CMK (cell line): ENCODE measurements at regions not wholly inside any gene's neighbourhood (a gene's known extent, or its start where the extent isn't known, plus 50 kb on each side); places are given as distances from the start of the nearest gene placed in this dataset.
"Not testable (repeated sequence)": the region's sequence is repeated elsewhere in the genome, so short reads cannot be mapped to it uniquely, and the experiment has no call there.

ENCODE experiments used
- DNase-seq: peaks from one replicate; pipeline ENCODE4 v3.0.0-alpha.2; 2010; ENCODE audit warnings: low read depth

GRCh38 chr21:34219334-34220060, 144.3 kb upstream of the KCNE2 start:
- no peak for DNase-seq

- DNase-seq, result no peak
These were observed 143.1 kb upstream of the KCNE2 start for GRCh38 chr21:34220556-34221195.

GRCh38 chr21:34221331-34222030, 142.3 kb upstream of the KCNE2 start:
- DNase-seq, result no peak

GRCh38 chr21:34222031-34222335, 141.8 kb upstream of the KCNE2 start:
- no peak for DNase-seq

GRCh38 chr21:34223376-34223775, 140.4 kb upstream of the KCNE2 start:
- no peak for DNase-seq

- DNase-seq, result no peak
These were observed 136.4 kb upstream of the KCNE2 start for GRCh38 chr21:34227386-34227852.

- no peak for DNase-seq
These were observed 135.0 kb upstream of the KCNE2 start for GRCh38 chr21:34228792-34229191.

- no peak for DNase-seq
These were observed 134.5 kb upstream of the KCNE2 start for GRCh38 chr21:34229353-34229752.

- not testable (repeated sequence) for DNase-seq
These were observed 130.1 kb upstream of the KCNE2 start for GRCh38 chr21:34233741-34234140.

- no peak for DNase-seq
These were observed 128.3 kb upstream of the KCNE2 start for GRCh38 chr21:34235514-34235913.

GRCh38 chr21:34242973-34243372, 120.8 kb upstream of the KCNE2 start:
- no peak for DNase-seq

GRCh38 chr21:34243562-34243961, 120.2 kb upstream of the KCNE2 start:
- no peak for DNase-seq

GRCh38 chr21:34252751-34253150, 111.1 kb upstream of the KCNE2 start:
- no peak for DNase-seq

- no peak for DNase-seq
These were observed 108.7 kb upstream of the KCNE2 start for GRCh38 chr21:34255073-34255472.

GRCh38 chr21:34260277-34261008, 103.4 kb upstream of the KCNE2 start:
- DNase-seq, result no peak

GRCh38 chr21:34261841-34262468, 101.9 kb upstream of the KCNE2 start:
- DNase-seq, result no peak

GRCh38 chr21:34262469-34262845, 101.3 kb upstream of the KCNE2 start:
- no peak for DNase-seq

GRCh38 chr21:34263629-34264028, 100.2 kb upstream of the KCNE2 start:
- DNase-seq, result no peak

GRCh38 chr21:34266351-34266750, 97.5 kb upstream of the KCNE2 start:
- DNase-seq, result no peak

GRCh38 chr21:34268493-34268892, 95.3 kb upstream of the KCNE2 start:
- DNase-seq, result no peak

GRCh38 chr21:34270411-34270810, 93.4 kb upstream of the KCNE2 start:
- no peak for DNase-seq

- DNase-seq, result no peak
These were observed 92.5 kb upstream of the KCNE2 start for GRCh38 chr21:34271189-34271851.
